Fibroblast of villous mesenchyme (primary cell): ENCODE measurements at regions not wholly inside any gene's neighbourhood (a gene's known extent, or its start where the extent isn't known, plus 50 kb on each side); places are given as distances from the start of the nearest gene placed in this dataset.
A peak's percentile ranks its signal among the peaks of the same experiment; 100 is the strongest.

Source experiments
- DNase-seq: peaks from one replicate; pipeline ENCODE4 v3.0.0-alpha.2; 2010; ENCODE audit warnings: low read depth
- H3K4me3 ChIP-seq: 2 replicates; pipeline ENCODE4 v1.5.1; 2011; ENCODE audit warnings: low read depth, mild to moderate bottlenecking, low read length
- TF ChIP-seq, protein P1 (sequence below): IDR thresholded peaks from 2 replicates; pipeline ENCODE4 v1.5.1; 2012; ENCODE audit warnings: low read depth, mild to moderate bottlenecking, low read length; ENCODE audit not compliant: insufficient read depth

DNA sequence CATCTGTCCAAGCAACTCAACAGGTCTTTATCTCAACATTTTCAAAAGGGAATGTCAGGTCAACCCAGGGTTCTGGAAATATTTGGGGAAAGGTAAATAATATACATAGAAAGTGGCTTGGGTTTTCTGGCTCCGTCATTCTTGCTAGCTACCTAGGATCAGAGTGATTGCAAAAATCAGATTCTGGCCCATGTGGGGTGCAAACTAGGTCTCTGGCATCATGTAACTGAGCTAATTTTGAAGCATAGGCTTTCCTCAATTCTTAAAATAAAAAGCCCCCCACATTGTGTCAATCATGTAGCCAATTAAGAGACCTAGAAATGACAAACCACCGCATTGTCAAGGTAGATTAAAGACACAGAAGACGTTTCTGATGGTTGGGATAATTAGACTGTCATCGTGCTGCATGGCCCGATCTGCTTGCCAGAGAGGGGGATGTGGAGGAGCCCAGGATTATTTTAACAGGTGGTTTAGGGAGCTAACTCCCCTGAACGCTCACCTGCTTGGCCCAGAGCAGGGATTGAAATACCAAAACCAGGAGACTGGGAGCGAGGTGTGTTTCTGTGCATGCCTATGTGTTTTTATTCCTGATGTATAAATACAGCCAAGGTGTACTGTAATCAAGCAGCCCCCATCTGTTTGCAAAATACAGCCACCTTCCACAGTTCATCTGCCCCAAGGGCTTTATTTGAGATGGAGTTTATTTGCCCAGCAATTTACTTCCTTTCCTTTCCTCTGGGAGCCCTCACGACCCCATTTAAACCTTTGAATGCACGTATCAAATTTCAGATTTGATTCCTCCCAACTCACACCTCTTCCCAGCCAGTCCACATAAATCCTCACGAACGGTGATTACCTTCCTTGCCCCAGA is 189.5 kb downstream of the TTC8 start:
- no peak overlapping the region for H3K4me3 ChIP-seq
- TF ChIP-seq, protein P1, sequence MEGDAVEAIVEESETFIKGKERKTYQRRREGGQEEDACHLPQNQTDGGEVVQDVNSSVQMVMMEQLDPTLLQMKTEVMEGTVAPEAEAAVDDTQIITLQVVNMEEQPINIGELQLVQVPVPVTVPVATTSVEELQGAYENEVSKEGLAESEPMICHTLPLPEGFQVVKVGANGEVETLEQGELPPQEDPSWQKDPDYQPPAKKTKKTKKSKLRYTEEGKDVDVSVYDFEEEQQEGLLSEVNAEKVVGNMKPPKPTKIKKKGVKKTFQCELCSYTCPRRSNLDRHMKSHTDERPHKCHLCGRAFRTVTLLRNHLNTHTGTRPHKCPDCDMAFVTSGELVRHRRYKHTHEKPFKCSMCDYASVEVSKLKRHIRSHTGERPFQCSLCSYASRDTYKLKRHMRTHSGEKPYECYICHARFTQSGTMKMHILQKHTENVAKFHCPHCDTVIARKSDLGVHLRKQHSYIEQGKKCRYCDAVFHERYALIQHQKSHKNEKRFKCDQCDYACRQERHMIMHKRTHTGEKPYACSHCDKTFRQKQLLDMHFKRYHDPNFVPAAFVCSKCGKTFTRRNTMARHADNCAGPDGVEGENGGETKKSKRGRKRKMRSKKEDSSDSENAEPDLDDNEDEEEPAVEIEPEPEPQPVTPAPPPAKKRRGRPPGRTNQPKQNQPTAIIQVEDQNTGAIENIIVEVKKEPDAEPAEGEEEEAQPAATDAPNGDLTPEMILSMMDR = no peak
- no peak for DNase-seq

DNA sequence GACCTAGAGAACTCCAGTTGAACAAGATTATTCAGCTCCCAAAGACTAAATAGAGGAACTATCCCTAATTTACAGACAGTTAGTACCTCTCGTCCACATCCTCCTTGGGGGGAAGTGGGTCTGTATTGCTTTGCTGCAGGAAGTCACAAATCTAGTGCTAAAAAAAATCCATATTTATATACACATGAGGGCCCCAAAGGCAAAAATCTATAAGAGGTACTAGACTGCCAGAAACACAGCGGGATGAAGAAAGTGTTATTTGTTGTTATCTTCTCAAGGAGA is 190.1 kb downstream of the TTC8 start:
- DNase-seq = no peak
- TF ChIP-seq, protein P1 = no peak

GRCh38 chr14:89015016-89015415 is 190.6 kb downstream of the TTC8 start:
- DNase-seq = no peak
- TF ChIP-seq, protein P1 = peak; percentile 32

More for the DNA sequence above, 190.1 kb downstream of the TTC8 start:
- no peak overlapping the region for H3K4me3 ChIP-seq

GRCh38 chr14:89017417-89017816 is 193.0 kb downstream of the TTC8 start:
- TF ChIP-seq, protein P1 = no peak
- no peak for DNase-seq
- no peak overlapping the region for H3K4me3 ChIP-seq

More at GRCh38 chr14:89015016-89015415, 190.6 kb downstream of the TTC8 start:
- no peak overlapping the region for H3K4me3 ChIP-seq

DNA sequence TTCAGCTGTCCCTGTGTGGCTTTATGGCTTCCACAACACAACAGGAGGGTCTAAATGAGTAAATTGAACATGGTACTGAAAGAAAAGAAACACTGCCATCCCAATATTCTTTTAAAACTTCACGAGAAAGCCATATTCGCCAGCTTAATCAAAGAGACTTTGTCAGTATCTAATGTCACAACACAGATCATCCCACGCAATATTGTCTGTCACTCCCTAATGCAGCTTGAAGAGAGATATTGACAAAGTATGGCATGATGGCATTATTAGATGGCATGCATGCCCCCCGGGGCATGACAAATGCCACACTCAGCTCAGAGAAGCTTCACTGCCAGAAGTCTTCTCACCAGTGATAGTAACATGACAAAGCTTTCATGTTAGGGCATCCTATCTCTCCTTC is 197.8 kb downstream of the TTC8 start:
- no peak for DNase-seq
- TF ChIP-seq, protein P1 = no peak
- no peak overlapping the region for H3K4me3 ChIP-seq

DNA sequence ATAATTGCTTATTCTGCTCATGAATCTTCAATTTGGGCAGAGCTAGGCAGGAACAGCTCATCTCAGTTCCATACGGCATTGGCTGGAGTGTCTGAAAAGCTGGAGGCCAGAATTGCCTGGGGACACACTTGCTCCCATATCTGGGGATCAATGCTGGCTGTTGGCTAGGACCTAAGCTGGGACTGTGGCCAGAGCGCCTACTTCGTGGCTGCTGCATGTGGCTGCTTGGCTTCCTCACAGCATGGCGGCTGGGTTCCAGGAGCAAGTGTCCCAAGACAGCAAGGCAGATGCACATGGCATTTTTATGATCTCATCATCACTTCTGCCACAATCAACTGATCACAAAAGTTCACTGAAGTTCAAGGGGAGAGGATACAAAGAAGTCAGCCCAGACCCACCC is 200.2 kb downstream of the TTC8 start:
- TF ChIP-seq, protein P1 = no peak
- no peak overlapping the region for H3K4me3 ChIP-seq
- no peak for DNase-seq
